T-helper 17 cell (primary cell): ENCODE measurements at regions not wholly inside any gene's neighbourhood (a gene's known extent, or its start where the extent isn't known, plus 50 kb on each side); places are given as distances from the start of the nearest gene placed in this dataset.

Experiments used
- ATAC-seq: fragments of 150-1000 bp; cut with Tn5 transposase; 2 replicates; pipeline ENCODE4 v1.10.0; 2021; ENCODE audit warnings: mild to moderate bottlenecking, moderate library complexity
- DNase-seq, 3 donors: peaks; one replicate each; pipeline versions ENCODE4 v3.0.0 to v3.0.0-alpha.2; 2020 to 2021
- H3K9me3 ChIP-seq: one replicate; pipeline ENCODE4 v1.7.0; 2013; ENCODE audit warnings: low read length, mild to moderate bottlenecking; ENCODE audit not compliant: control insufficient read depth, poor library complexity, severe bottlenecking
- H3K27ac Mint-ChIP-seq: one replicate; pipeline ENCODE4 v1.8.0; 2022; ENCODE audit warnings: mild to moderate bottlenecking, moderate library complexity, mixed read lengths
- H3K27me3 Mint-ChIP-seq: one replicate; pipeline ENCODE4 v1.8.0; 2022; ENCODE audit warnings: mixed read lengths
- H3K36me3 Mint-ChIP-seq: one replicate; pipeline ENCODE4 v1.8.0; 2022; ENCODE audit warnings: low read depth, mixed read lengths
- H3K4me1 Mint-ChIP-seq: one replicate; pipeline ENCODE4 v1.8.0; 2022; ENCODE audit warnings: mild to moderate bottlenecking, mixed read lengths
- H3K4me3 Mint-ChIP-seq: one replicate; pipeline ENCODE4 v1.8.0; 2022; ENCODE audit warnings: mild to moderate bottlenecking, moderate library complexity, mixed read lengths

GRCh38 chr4:123812066-123812390 lies 415.4 kb downstream of the SPRY1 start:
- H3K36me3 Mint-ChIP-seq, result no peaks in the 10 kb centered on the region
- H3K27ac Mint-ChIP-seq, result no peak overlapping the region
- ATAC-seq (no peak), DNase-seq (no peak)
- peaks cover 6% of the 10 kb centered on the region for H3K27me3 Mint-ChIP-seq
- H3K9me3 ChIP-seq, result no peaks in the 10 kb centered on the region
- no peak overlapping the region for H3K4me3 Mint-ChIP-seq
- peaks cover 3% of the 10 kb centered on the region for H3K4me1 Mint-ChIP-seq

- ATAC-seq (no peak), DNase-seq (no peak)
- no peaks in the 10 kb centered on the region for H3K9me3 ChIP-seq
- Mint-ChIP-seq H3K36me3 (no peaks in the 10 kb centered on the region), H3K4me1 (peaks cover 3% of the 10 kb centered on the region), H3K4me3 (no peak overlapping the region), H3K27ac (no peak overlapping the region), H3K27me3 (peaks cover 6% of the 10 kb centered on the region)
These were observed 417.3 kb downstream of the SPRY1 start for GRCh38 chr4:123813901-123814300.

- Mint-ChIP-seq H3K27me3 (peaks cover 6% of the 10 kb centered on the region), H3K4me3 (no peak overlapping the region), H3K27ac (no peak overlapping the region), H3K4me1 (peaks cover 3% of the 10 kb centered on the region), H3K36me3 (no peaks in the 10 kb centered on the region)
- DNase-seq (no peak), ATAC-seq (no peak)
- no peaks in the 10 kb centered on the region for H3K9me3 ChIP-seq
These were observed 419.9 kb downstream of the SPRY1 start for GRCh38 chr4:123816462-123816861.

- no peak for DNase-seq
- no peak for ATAC-seq
- H3K27me3 Mint-ChIP-seq, result no peaks in the 10 kb centered on the region
- no peaks in the 10 kb centered on the region for H3K9me3 ChIP-seq
- no peak overlapping the region for H3K4me3 Mint-ChIP-seq
- H3K36me3 Mint-ChIP-seq, result no peaks in the 10 kb centered on the region
- no peaks in the 10 kb centered on the region for H3K4me1 Mint-ChIP-seq
- no peak overlapping the region for H3K27ac Mint-ChIP-seq
These were observed 420.6 kb downstream of the SPRY1 start for GRCh38 chr4:123817025-123817688.

GRCh38 chr4:123819362-123820035 lies 422.9 kb downstream of the SPRY1 start:
- Mint-ChIP-seq H3K4me1 (no peaks in the 10 kb centered on the region), H3K27me3 (peaks cover 8% of the 10 kb centered on the region), H3K36me3 (no peaks in the 10 kb centered on the region), H3K27ac (no peak overlapping the region), H3K4me3 (no peak overlapping the region)
- DNase-seq (no peak), ATAC-seq (no peak)
- no peaks in the 10 kb centered on the region for H3K9me3 ChIP-seq

- ATAC-seq (no peak), DNase-seq (no peak)
- H3K9me3 ChIP-seq, result no peaks in the 10 kb centered on the region
- no peak overlapping the region for H3K27ac Mint-ChIP-seq
- peaks cover 8% of the 10 kb centered on the region for H3K27me3 Mint-ChIP-seq
- no peak overlapping the region for H3K4me3 Mint-ChIP-seq
- H3K36me3 Mint-ChIP-seq, result no peaks in the 10 kb centered on the region
- no peaks in the 10 kb centered on the region for H3K4me1 Mint-ChIP-seq
These were observed 425.3 kb downstream of the SPRY1 start for GRCh38 chr4:123821861-123822260.

- H3K9me3 ChIP-seq, result no peaks in the 10 kb centered on the region
- no peak overlapping the region for H3K27ac Mint-ChIP-seq
- no peak overlapping the region for H3K4me3 Mint-ChIP-seq
- no peaks in the 10 kb centered on the region for H3K4me1 Mint-ChIP-seq
- H3K36me3 Mint-ChIP-seq, result no peaks in the 10 kb centered on the region
- DNase-seq (no peak), ATAC-seq (no peak)
- H3K27me3 Mint-ChIP-seq, result peaks cover 8% of the 10 kb centered on the region
These were observed 425.8 kb downstream of the SPRY1 start for GRCh38 chr4:123822353-123822752.

GRCh38 chr4:123823244-123823643 lies 426.6 kb downstream of the SPRY1 start:
- no peak for ATAC-seq
- H3K27me3 Mint-ChIP-seq, result peaks cover 8% of the 10 kb centered on the region

GRCh38 chr4:123824524-123824923 lies 427.9 kb downstream of the SPRY1 start:
- H3K36me3 Mint-ChIP-seq, result peaks cover 2% of the 10 kb centered on the region
- no peaks in the 10 kb centered on the region for H3K4me1 Mint-ChIP-seq
- no peak overlapping the region for H3K4me3 Mint-ChIP-seq
- DNase-seq, result no peak
- no peak overlapping the region for H3K27ac Mint-ChIP-seq
- peaks cover 10% of the 10 kb centered on the region for H3K27me3 Mint-ChIP-seq
- no peak for ATAC-seq
- no peaks in the 10 kb centered on the region for H3K9me3 ChIP-seq

More at GRCh38 chr4:123823244-123823643, 426.6 kb downstream of the SPRY1 start:
- DNase-seq, result no peak
- H3K4me1 Mint-ChIP-seq, result no peaks in the 10 kb centered on the region
- no peaks in the 10 kb centered on the region for H3K9me3 ChIP-seq
- H3K27ac Mint-ChIP-seq, result no peak overlapping the region
- no peaks in the 10 kb centered on the region for H3K36me3 Mint-ChIP-seq
- no peak overlapping the region for H3K4me3 Mint-ChIP-seq

GRCh38 chr4:123825596-123826291 lies 429.1 kb downstream of the SPRY1 start:
- Mint-ChIP-seq H3K27ac (no peak overlapping the region), H3K4me3 (no peak overlapping the region), H3K36me3 (peaks cover 2% of the 10 kb centered on the region), H3K27me3 (peaks cover 13% of the 10 kb centered on the region), H3K4me1 (no peaks in the 10 kb centered on the region)
- no peak for ATAC-seq
- H3K9me3 ChIP-seq, result no peaks in the 10 kb centered on the region
- DNase-seq, result no peak

- ATAC-seq, result no peak
- no peaks in the 10 kb centered on the region for H3K9me3 ChIP-seq
- Mint-ChIP-seq H3K4me1 (no peaks in the 10 kb centered on the region), H3K27me3 (peaks cover 13% of the 10 kb centered on the region), H3K36me3 (peaks cover 2% of the 10 kb centered on the region), H3K27ac (no peak overlapping the region), H3K4me3 (no peak overlapping the region)
- no peak for DNase-seq
These were observed 430.3 kb downstream of the SPRY1 start for GRCh38 chr4:123826896-123827295.

GRCh38 chr4:123827511-123827910 lies 430.9 kb downstream of the SPRY1 start:
- DNase-seq (no peak), ATAC-seq (no peak)
- no peak overlapping the region for H3K4me3 Mint-ChIP-seq
- peaks cover 13% of the 10 kb centered on the region for H3K27me3 Mint-ChIP-seq
- no peak overlapping the region for H3K27ac Mint-ChIP-seq
- no peaks in the 10 kb centered on the region for H3K9me3 ChIP-seq
- no peaks in the 10 kb centered on the region for H3K4me1 Mint-ChIP-seq
- H3K36me3 Mint-ChIP-seq, result peaks cover 2% of the 10 kb centered on the region

- H3K9me3 ChIP-seq, result no peaks in the 10 kb centered on the region
- DNase-seq (no peak), ATAC-seq (no peak)
- Mint-ChIP-seq H3K27ac (no peak overlapping the region), H3K4me3 (no peak overlapping the region), H3K27me3 (peaks cover 5% of the 10 kb centered on the region), H3K4me1 (no peaks in the 10 kb centered on the region), H3K36me3 (peaks cover 2% of the 10 kb centered on the region)
These were observed 434.3 kb downstream of the SPRY1 start for GRCh38 chr4:123830930-123831329.
